HG02623 (cell line): ENCODE measurements at regions not wholly inside any gene's neighbourhood (a gene's known extent, or its start where the extent isn't known, plus 50 kb on each side); places are given as distances from the start of the nearest gene placed in this dataset.

Experiments used
- ATAC-seq: cut with Tn5 transposase; IDR thresholded peaks from one replicate; pipeline ENCODE4 v1.9.1; 2021; ENCODE audit warnings: moderate library complexity; ENCODE audit not compliant: unreplicated experiment

GRCh38 chr4:4606321-4606720, 64.5 kb upstream of the STX18 start:
- ATAC-seq: no peak

- ATAC-seq: no peak
Measured at GRCh38 chr4:4605849-4606248, 64.0 kb upstream of the STX18 start.

- no peak for ATAC-seq
Measured at GRCh38 chr4:4603592-4603991, 61.7 kb upstream of the STX18 start.

GRCh38 chr4:4603067-4603466, 61.2 kb upstream of the STX18 start:
- no peak for ATAC-seq

GRCh38 chr4:4602468-4602867, 60.6 kb upstream of the STX18 start:
- ATAC-seq: no peak

- ATAC-seq: no peak
Measured at GRCh38 chr4:4601803-4602369, 60.0 kb upstream of the STX18 start.

- no peak for ATAC-seq
Measured at GRCh38 chr4:4599481-4600275, 57.8 kb upstream of the STX18 start.

- ATAC-seq: no peak
Measured at GRCh38 chr4:4598851-4599411, 57.1 kb upstream of the STX18 start.

GRCh38 chr4:4596720-4597119, 54.9 kb upstream of the STX18 start:
- no peak for ATAC-seq

- no peak for ATAC-seq
Measured at GRCh38 chr4:4595252-4595651, 53.4 kb upstream of the STX18 start.

- no peak for ATAC-seq
Measured at GRCh38 chr4:4594285-4594920, 52.6 kb upstream of the STX18 start.

GRCh38 chr4:4593596-4594284, 51.9 kb upstream of the STX18 start:
- no peak for ATAC-seq

GRCh38 chr4:4592414-4592813, 50.6 kb upstream of the STX18 start:
- no peak for ATAC-seq
